HEK293 (cell line): ENCODE measurements at regions not wholly inside any gene's neighbourhood (a gene's known extent, or its start where the extent isn't known, plus 50 kb on each side); places are given as distances from the start of the nearest gene placed in this dataset.
A peak's percentile ranks its signal among the peaks of the same experiment; 100 is the strongest.

Experiments used
- CTCF ChIA-PET: fragments of 350-600 bp; formaldehyde crosslinking; extraction: SDS; loops from one replicate; lab custom pipeline; 2021; ENCODE audit warnings: antibody characterized with exemption; lab: Yijun Ruan, JAX
- POLR2A ChIA-PET: fragments of 300-600 bp; formaldehyde crosslinking; extraction: SDS; loops from one replicate; lab custom pipeline; 2020; ENCODE audit warnings: antibody characterized with exemption, inconsistent platforms; lab: Yijun Ruan, JAX
- H3K27ac ChIP-seq: fragments of 200-500 bp; sonication (Bioruptor generic); 2 replicates; pipeline ENCODE4 v1.5.1; 2014; ENCODE audit warnings: low read depth, low read length, control low read depth, inconsistent platforms; ENCODE audit errors: extremely low read depth
- H3K36me3 ChIP-seq, 2 experiments: fragments of 200-500 bp in 1 of 2; sonication (Bioruptor generic) in 1 of 2; 1 replicate in 1 of 2; 2 replicates in 1 of 2; pipeline ENCODE4 v1.5.1; 2014 to 2017; ENCODE audit warnings: inconsistent platforms in 2 of 2, low read length in 2 of 2; ENCODE audit not compliant: control insufficient read depth in 2 of 2, insufficient read depth in 1 of 2
- H3K4me1 ChIP-seq: fragments of 200-500 bp; sonication (Bioruptor generic); 2 replicates; pipeline ENCODE4 v1.5.1; 2014; ENCODE audit warnings: mild to moderate bottlenecking, low read length, inconsistent platforms; ENCODE audit not compliant: control insufficient read depth, insufficient read depth
- H3K4me3 ChIP-seq: 2 replicates; pipeline ENCODE4 v1.5.1; 2011; ENCODE audit warnings: low read depth, mild to moderate bottlenecking, control low read depth, low read length, moderate library complexity
- H3K9me3 ChIP-seq: fragments of 200-500 bp; sonication (Bioruptor generic); 2 replicates; pipeline ENCODE4 v1.5.1; 2014; ENCODE audit warnings: low read depth, low read length, inconsistent platforms; ENCODE audit not compliant: control insufficient read depth, insufficient read depth
- SCRT2 ChIP-seq: fragments of 450-650 bp; formaldehyde crosslinking; IDR thresholded peaks from 2 replicates; pipeline ENCODE4 v1.5.1; 2016; ENCODE audit warnings: missing biosample characterization, missing genetic modification characterization
- ZBTB17 ChIP-seq: fragments of 450-650 bp; formaldehyde crosslinking; IDR thresholded peaks from 2 replicates; pipeline ENCODE4 v1.5.1; 2016; ENCODE audit warnings: missing biosample characterization, missing genetic modification characterization
- ZNF114 ChIP-seq: fragments of 450-650 bp; formaldehyde crosslinking; IDR thresholded peaks from 2 replicates; pipeline ENCODE4 v1.5.0; 2017; ENCODE audit warnings: missing biosample characterization, missing genetic modification characterization
- ZNF155 ChIP-seq: fragments of 450-650 bp; formaldehyde crosslinking; IDR thresholded peaks from 2 replicates; pipeline ENCODE4 v1.5.1; 2016; ENCODE audit warnings: missing biosample characterization, missing genetic modification characterization
- ZNF157 ChIP-seq: fragments of 450-650 bp; formaldehyde crosslinking; IDR thresholded peaks from 2 replicates; pipeline ENCODE4 v1.5.1; 2016; ENCODE audit warnings: missing biosample characterization, missing genetic modification characterization
- ZNF324 ChIP-seq: fragments of 450-650 bp; formaldehyde crosslinking; IDR thresholded peaks from 2 replicates; pipeline ENCODE4 v1.5.1; 2016; ENCODE audit warnings: missing biosample characterization, missing genetic modification characterization
- ZNF433 ChIP-seq: fragments of 450-650 bp; formaldehyde crosslinking; IDR thresholded peaks from 2 replicates; pipeline ENCODE4 v1.5.1; 2016; ENCODE audit warnings: missing biosample characterization, missing genetic modification characterization, low read depth
- ZNF623 ChIP-seq: fragments of 450-650 bp; formaldehyde crosslinking; IDR thresholded peaks from 2 replicates; pipeline ENCODE4 v1.5.1; 2016; ENCODE audit warnings: missing biosample characterization, missing genetic modification characterization
- ZNF76 ChIP-seq: fragments of 450-650 bp; formaldehyde crosslinking; IDR thresholded peaks from 2 replicates; pipeline ENCODE4; 2016; ENCODE audit warnings: low read depth, missing biosample characterization, missing genetic modification characterization, borderline replicate concordance
- ZNF837 ChIP-seq: fragments of 450-650 bp; formaldehyde crosslinking; IDR thresholded peaks from 2 replicates; pipeline ENCODE4 v1.5.1; 2016; ENCODE audit warnings: missing biosample characterization, missing genetic modification characterization
- ZNF843 ChIP-seq: fragments of 450-650 bp; formaldehyde crosslinking; IDR thresholded peaks from 2 replicates; pipeline ENCODE4 v1.5.1; 2016; ENCODE audit warnings: missing biosample characterization, missing genetic modification characterization
- ZSCAN16 ChIP-seq: fragments of 450-650 bp; formaldehyde crosslinking; IDR thresholded peaks from 2 replicates; pipeline ENCODE4 v1.5.1; 2016; ENCODE audit warnings: missing biosample characterization, missing genetic modification characterization
- TF ChIP-seq, protein P1 (sequence below): fragments of 450-650 bp; formaldehyde crosslinking; IDR thresholded peaks from 2 replicates; pipeline ENCODE4 v1.5.1; 2016; ENCODE audit warnings: missing biosample characterization, missing genetic modification characterization, borderline replicate concordance
- TF ChIP-seq, protein P2 (sequence below): fragments of 450-650 bp; formaldehyde crosslinking; IDR thresholded peaks from 2 replicates; pipeline ENCODE4 v1.5.1; 2017; ENCODE audit warnings: missing biosample characterization, missing genetic modification characterization
- TF ChIP-seq, protein P3 (sequence below): fragments of 450-650 bp; formaldehyde crosslinking; IDR thresholded peaks from 2 replicates; pipeline ENCODE4 v1.5.0; 2017; ENCODE audit warnings: missing biosample characterization, missing genetic modification characterization, borderline replicate concordance

DNA sequence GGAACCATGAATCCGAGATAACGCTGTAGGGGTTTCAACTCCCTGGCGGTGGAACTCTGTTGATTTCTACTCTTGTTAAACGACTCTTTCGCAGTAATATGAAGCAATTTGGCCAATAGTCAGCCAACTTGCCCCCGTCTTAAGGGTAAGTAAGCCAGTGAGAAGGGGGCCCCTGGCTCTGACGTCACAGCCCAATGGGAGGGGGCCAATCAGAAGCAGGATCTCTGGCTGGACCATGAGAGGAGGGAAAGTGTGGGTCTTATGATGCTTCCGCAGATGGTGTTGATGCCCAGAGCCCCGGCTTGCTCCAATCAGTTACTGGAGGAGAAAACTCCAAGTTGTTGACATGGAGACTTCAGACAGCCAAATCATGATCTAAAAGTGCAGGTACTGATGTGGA lies 242.4 kb downstream of the BMP7 start:
- Histone ChIP-seq H3K27ac (no peak overlapping the region), H3K4me1 (no peaks in the 10 kb centered on the region), H3K4me3 (no peak overlapping the region), H3K9me3 (no peaks in the 10 kb centered on the region), H3K36me3 (no peaks in the 10 kb centered on the region)
- POLR2A ChIA-PET = no interaction called here
- no peak for TF ChIP-seq ZNF114 (tag by site-specific recombination)
- TF ChIP-seq ZNF623 (tag by site-specific recombination) = no peak
- TF ChIP-seq, protein P1, sequence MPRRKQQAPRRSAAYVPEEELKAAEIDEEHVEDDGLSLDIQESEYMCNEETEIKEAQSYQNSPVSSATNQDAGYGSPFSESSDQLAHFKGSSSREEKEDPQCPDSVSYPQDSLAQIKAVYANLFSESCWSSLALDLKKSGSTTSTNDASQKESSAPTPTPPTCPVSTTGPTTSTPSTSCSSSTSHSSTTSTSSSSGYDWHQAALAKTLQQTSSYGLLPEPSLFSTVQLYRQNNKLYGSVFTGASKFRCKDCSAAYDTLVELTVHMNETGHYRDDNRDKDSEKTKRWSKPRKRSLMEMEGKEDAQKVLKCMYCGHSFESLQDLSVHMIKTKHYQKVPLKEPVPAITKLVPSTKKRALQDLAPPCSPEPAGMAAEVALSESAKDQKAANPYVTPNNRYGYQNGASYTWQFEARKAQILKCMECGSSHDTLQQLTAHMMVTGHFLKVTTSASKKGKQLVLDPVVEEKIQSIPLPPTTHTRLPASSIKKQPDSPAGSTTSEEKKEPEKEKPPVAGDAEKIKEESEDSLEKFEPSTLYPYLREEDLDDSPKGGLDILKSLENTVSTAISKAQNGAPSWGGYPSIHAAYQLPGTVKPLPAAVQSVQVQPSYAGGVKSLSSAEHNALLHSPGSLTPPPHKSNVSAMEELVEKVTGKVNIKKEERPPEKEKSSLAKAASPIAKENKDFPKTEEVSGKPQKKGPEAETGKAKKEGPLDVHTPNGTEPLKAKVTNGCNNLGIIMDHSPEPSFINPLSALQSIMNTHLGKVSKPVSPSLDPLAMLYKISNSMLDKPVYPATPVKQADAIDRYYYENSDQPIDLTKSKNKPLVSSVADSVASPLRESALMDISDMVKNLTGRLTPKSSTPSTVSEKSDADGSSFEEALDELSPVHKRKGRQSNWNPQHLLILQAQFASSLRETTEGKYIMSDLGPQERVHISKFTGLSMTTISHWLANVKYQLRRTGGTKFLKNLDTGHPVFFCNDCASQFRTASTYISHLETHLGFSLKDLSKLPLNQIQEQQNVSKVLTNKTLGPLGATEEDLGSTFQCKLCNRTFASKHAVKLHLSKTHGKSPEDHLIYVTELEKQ (tag by site-specific recombination) = no peak
- TF ChIP-seq, protein P2, sequence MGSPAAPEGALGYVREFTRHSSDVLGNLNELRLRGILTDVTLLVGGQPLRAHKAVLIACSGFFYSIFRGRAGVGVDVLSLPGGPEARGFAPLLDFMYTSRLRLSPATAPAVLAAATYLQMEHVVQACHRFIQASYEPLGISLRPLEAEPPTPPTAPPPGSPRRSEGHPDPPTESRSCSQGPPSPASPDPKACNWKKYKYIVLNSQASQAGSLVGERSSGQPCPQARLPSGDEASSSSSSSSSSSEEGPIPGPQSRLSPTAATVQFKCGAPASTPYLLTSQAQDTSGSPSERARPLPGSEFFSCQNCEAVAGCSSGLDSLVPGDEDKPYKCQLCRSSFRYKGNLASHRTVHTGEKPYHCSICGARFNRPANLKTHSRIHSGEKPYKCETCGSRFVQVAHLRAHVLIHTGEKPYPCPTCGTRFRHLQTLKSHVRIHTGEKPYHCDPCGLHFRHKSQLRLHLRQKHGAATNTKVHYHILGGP (tag by site-specific recombination) = no peak
- no peak for TF ChIP-seq ZNF76
- no peak for TF ChIP-seq ZNF433 (tag by site-specific recombination)
- TF ChIP-seq ZSCAN16 (tag by site-specific recombination) = no peak
- CTCF ChIA-PET = no interaction called here

DNA sequence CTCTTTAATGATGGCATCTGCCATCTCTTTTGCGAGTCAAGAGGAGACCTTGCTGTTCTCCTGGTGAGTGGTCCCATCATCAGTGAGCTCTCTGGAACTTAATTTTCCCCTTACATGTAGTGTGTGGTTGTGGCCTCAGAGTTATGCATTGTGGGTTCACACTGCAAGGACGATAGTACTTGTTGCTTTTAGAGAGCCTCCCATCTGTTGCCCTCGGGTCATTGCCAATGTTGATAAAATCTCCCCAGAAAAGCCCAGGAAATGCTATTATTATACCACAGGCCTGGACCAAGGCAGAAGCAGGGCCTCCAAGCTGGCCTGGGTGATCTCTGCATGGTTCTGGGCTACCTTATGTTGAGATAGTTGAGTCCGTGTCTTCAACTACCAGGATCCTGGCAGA lies 241.6 kb downstream of the BMP7 start:
- H3K27ac ChIP-seq = no peak overlapping the region
- no peak for TF ChIP-seq ZNF157 (tag by site-specific recombination)
- peak; percentile 70; the same call in 1 of the 2 replicates for TF ChIP-seq SCRT2 (tag by site-specific recombination)
- ChIA-PET CTCF (no interaction called here), POLR2A (no interaction called here)
- H3K4me3 ChIP-seq = no peak overlapping the region
- no peaks in the 10 kb centered on the region for H3K4me1 ChIP-seq
- no peaks in the 10 kb centered on the region for H3K9me3 ChIP-seq
- H3K36me3 ChIP-seq = no peaks in the 10 kb centered on the region

DNA sequence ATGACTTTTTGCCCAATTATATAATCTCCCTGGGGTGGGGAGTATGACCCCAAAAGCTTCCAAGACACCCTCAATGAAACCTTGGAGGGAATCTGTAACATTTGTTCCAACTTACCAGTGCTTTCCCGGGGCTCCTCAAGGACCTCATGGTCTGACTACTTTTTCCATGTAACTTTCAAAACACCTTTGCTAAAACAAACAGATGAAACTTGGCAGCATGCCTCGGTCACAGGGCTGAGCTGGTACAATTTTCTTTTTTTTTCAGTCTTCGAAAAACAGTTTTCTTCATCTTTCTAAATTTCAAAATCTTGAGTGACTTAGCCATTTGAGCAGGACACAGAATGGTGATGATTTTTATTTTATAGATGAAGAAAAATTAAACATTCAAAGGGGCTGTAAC lies 241.2 kb downstream of the BMP7 start:
- H3K36me3 ChIP-seq = no peaks in the 10 kb centered on the region
- no peak overlapping the region for H3K4me3 ChIP-seq
- H3K4me1 ChIP-seq = no peaks in the 10 kb centered on the region
- no peaks in the 10 kb centered on the region for H3K9me3 ChIP-seq
- TF ChIP-seq ZNF433 (tag by site-specific recombination) (no peak), ZNF843 (tag by site-specific recombination) (no peak), ZNF324 (no peak), ZBTB17 (tag by site-specific recombination) (no peak), ZNF155 (tag by site-specific recombination) (no peak), ZNF837 (tag by site-specific recombination) (no peak)
- TF ChIP-seq, protein P3, sequence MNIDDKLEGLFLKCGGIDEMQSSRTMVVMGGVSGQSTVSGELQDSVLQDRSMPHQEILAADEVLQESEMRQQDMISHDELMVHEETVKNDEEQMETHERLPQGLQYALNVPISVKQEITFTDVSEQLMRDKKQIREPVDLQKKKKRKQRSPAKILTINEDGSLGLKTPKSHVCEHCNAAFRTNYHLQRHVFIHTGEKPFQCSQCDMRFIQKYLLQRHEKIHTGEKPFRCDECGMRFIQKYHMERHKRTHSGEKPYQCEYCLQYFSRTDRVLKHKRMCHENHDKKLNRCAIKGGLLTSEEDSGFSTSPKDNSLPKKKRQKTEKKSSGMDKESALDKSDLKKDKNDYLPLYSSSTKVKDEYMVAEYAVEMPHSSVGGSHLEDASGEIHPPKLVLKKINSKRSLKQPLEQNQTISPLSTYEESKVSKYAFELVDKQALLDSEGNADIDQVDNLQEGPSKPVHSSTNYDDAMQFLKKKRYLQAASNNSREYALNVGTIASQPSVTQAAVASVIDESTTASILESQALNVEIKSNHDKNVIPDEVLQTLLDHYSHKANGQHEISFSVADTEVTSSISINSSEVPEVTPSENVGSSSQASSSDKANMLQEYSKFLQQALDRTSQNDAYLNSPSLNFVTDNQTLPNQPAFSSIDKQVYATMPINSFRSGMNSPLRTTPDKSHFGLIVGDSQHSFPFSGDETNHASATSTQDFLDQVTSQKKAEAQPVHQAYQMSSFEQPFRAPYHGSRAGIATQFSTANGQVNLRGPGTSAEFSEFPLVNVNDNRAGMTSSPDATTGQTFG (tag by site-specific recombination) = no peak
- ChIA-PET CTCF (interaction anchor here (1.2 kb wide), 1 partner anchor 24 kb away, joined by 5 read pairs; no protein-coding TSS in a partner anchor), POLR2A (interaction anchor here (0.6 kb wide), 1 partner anchor 251 kb away, joined by 3 read pairs; no protein-coding TSS in a partner anchor)
- H3K27ac ChIP-seq = no peak overlapping the region
